NOMO-1 (cell line): ENCODE measurements at regions not wholly inside any gene's neighbourhood (a gene's known extent, or its start where the extent isn't known, plus 50 kb on each side); places are given as distances from the start of the nearest gene placed in this dataset.
A peak's percentile ranks its signal among the peaks of the same experiment; 100 is the strongest.

Experiments used
- DNase-seq, 2 experiments: peaks; one replicate each; lab custom pipeline; 2025; ENCODE audit not compliant: unreplicated experiment in 2 of 2; lab: John Stamatoyannopoulos, UW

- no peak for DNase-seq
Measured at GRCh38 chr5:8870349-8870958, 675.4 kb downstream of the SEMA5A start.

GRCh38 chr5:8870959-8871355 lies 674.9 kb downstream of the SEMA5A start:
- no peak for DNase-seq

GRCh38 chr5:8871446-8871845 lies 674.4 kb downstream of the SEMA5A start:
- no peak for DNase-seq

GRCh38 chr5:8875722-8876121 lies 670.2 kb downstream of the SEMA5A start:
- DNase-seq: no peak

- no peak for DNase-seq
Measured at GRCh38 chr5:8879248-8879647, 666.6 kb downstream of the SEMA5A start.

GRCh38 chr5:8884029-8884428 lies 661.8 kb downstream of the SEMA5A start:
- no peak for DNase-seq

- DNase-seq: no peak
Measured at GRCh38 chr5:8892926-8893325, 652.9 kb downstream of the SEMA5A start.

GRCh38 chr5:8894031-8894430 lies 651.8 kb downstream of the SEMA5A start:
- DNase-seq: no peak

- no peak for DNase-seq
Measured at GRCh38 chr5:8895062-8895461, 650.8 kb downstream of the SEMA5A start.

GRCh38 chr5:8895599-8895998 lies 650.3 kb downstream of the SEMA5A start:
- DNase-seq: no peak

- no peak for DNase-seq
Measured at GRCh38 chr5:8897316-8897715, 648.6 kb downstream of the SEMA5A start.

GRCh38 chr5:8905021-8905420 lies 640.9 kb downstream of the SEMA5A start:
- no peak for DNase-seq

GRCh38 chr5:8906303-8906967 lies 639.4 kb downstream of the SEMA5A start:
- DNase-seq: no peak

GRCh38 chr5:8907168-8907868 lies 638.6 kb downstream of the SEMA5A start:
- no peak for DNase-seq

GRCh38 chr5:8908055-8908683 lies 637.7 kb downstream of the SEMA5A start:
- peak; percentile 7 to 12 for DNase-seq

- no peak for DNase-seq
Measured at GRCh38 chr5:8912106-8912505, 633.8 kb downstream of the SEMA5A start.

- DNase-seq: no peak
Measured at GRCh38 chr5:8913522-8913921, 632.4 kb downstream of the SEMA5A start.

GRCh38 chr5:8919096-8919495 lies 626.8 kb downstream of the SEMA5A start:
- DNase-seq: no peak

- DNase-seq: no peak
Measured at GRCh38 chr5:8923526-8923925, 622.3 kb downstream of the SEMA5A start.

GRCh38 chr5:8924054-8924793 lies 621.7 kb downstream of the SEMA5A start:
- no peak for DNase-seq

- DNase-seq: no peak
Measured at GRCh38 chr5:8930021-8930420, 615.9 kb downstream of the SEMA5A start.
